ENCODE measurements at regions not wholly inside any gene's neighbourhood (a gene's known extent, or its start where the extent isn't known, plus 50 kb on each side); places are given as distances from the start of the nearest gene placed in this dataset.

- CTCF ChIA-PET: no interaction called here
- H3K27me3 ChIP-seq (ENCODE audit: control insufficient read depth, insufficient read depth, low read length): peaks cover 14% of the 10 kb centered on the region
- TF ChIP-seq CTCF (IDR thresholded peaks at IDR 0.05; ENCODE audit: low read depth, low read length): no peak
These were observed 92.0 kb upstream of the LINGO1 start for GRCh38 chr15:77724715-77725114.

GRCh38 chr15:77723756-77724155, 91.0 kb upstream of the LINGO1 start:
- ChIA-PET POLR2A (no interaction called here), CTCF (no interaction called here)
- Histone ChIP-seq H3K27ac (ENCODE audit: low read depth, low read length) (no peak overlapping the region), H3K9me3 (ENCODE audit: control insufficient read depth, insufficient read depth, low read length) (no peaks in the 10 kb centered on the region), H3K27me3 (ENCODE audit: control insufficient read depth, insufficient read depth, low read length) (peaks cover 12% of the 10 kb centered on the region), H3K4me3 (ENCODE audit: low read depth, low read length) (no peak overlapping the region)
- DNase-seq (ENCODE audit: low read depth, low spot score): no peak
- TF ChIP-seq CTCF (IDR thresholded peaks at IDR 0.05; ENCODE audit: low read depth, low read length): no peak

More at GRCh38 chr15:77724715-77725114, 92.0 kb upstream of the LINGO1 start:
- POLR2A ChIA-PET: no interaction called here
- no peak overlapping the region for H3K27ac ChIP-seq (ENCODE audit: low read depth, low read length)
- no peak for DNase-seq (ENCODE audit: low read depth, low spot score)
- no peak overlapping the region for H3K4me3 ChIP-seq (ENCODE audit: low read depth, low read length)
- no peaks in the 10 kb centered on the region for H3K9me3 ChIP-seq (ENCODE audit: control insufficient read depth, insufficient read depth, low read length)

GRCh38 chr15:77722759-77723460, 90.2 kb upstream of the LINGO1 start:
- ChIA-PET POLR2A (no interaction called here), CTCF (no interaction called here)
- Histone ChIP-seq H3K27ac (ENCODE audit: low read depth, low read length) (no peak overlapping the region), H3K4me3 (ENCODE audit: low read depth, low read length) (no peak overlapping the region), H3K27me3 (ENCODE audit: control insufficient read depth, insufficient read depth, low read length) (peaks cover 11% of the 10 kb centered on the region), H3K9me3 (ENCODE audit: control insufficient read depth, insufficient read depth, low read length) (no peaks in the 10 kb centered on the region)
- TF ChIP-seq CTCF (IDR thresholded peaks at IDR 0.05; ENCODE audit: low read depth, low read length): no peak
- no peak for DNase-seq (ENCODE audit: low read depth, low spot score)

GRCh38 chr15:77721963-77722362, 89.3 kb upstream of the LINGO1 start:
- DNase-seq (ENCODE audit: low read depth, low spot score): no peak
- Histone ChIP-seq H3K4me3 (ENCODE audit: low read depth, low read length) (no peak overlapping the region), H3K27ac (ENCODE audit: low read depth, low read length) (no peak overlapping the region), H3K9me3 (ENCODE audit: control insufficient read depth, insufficient read depth, low read length) (no peaks in the 10 kb centered on the region), H3K27me3 (ENCODE audit: control insufficient read depth, insufficient read depth, low read length) (peaks cover 13% of the 10 kb centered on the region)
- no peak for TF ChIP-seq CTCF (IDR thresholded peaks at IDR 0.05; ENCODE audit: low read depth, low read length)
- ChIA-PET CTCF (no interaction called here), POLR2A (no interaction called here)

GRCh38 chr15:77720655-77721054, 87.9 kb upstream of the LINGO1 start:
- ChIA-PET CTCF (no interaction called here), POLR2A (no interaction called here)
- no peak overlapping the region for H3K27ac ChIP-seq (ENCODE audit: low read depth, low read length)
- peaks cover 20% of the 10 kb centered on the region for H3K27me3 ChIP-seq (ENCODE audit: control insufficient read depth, insufficient read depth, low read length)
- no peaks in the 10 kb centered on the region for H3K9me3 ChIP-seq (ENCODE audit: control insufficient read depth, insufficient read depth, low read length)
- no peak for TF ChIP-seq CTCF (IDR thresholded peaks at IDR 0.05; ENCODE audit: low read depth, low read length)
- no peak for DNase-seq (ENCODE audit: low read depth, low spot score)
- H3K4me3 ChIP-seq (ENCODE audit: low read depth, low read length): no peak overlapping the region
